ENCODE measurements at regions not wholly inside any gene's neighbourhood (a gene's known extent, or its start where the extent isn't known, plus 50 kb on each side); places are given as distances from the start of the nearest gene placed in this dataset.

GRCh38 chr2:147030966-147031720 lies 813.7 kb upstream of the ACVR2A start:
- H3K27ac ChIP-seq (ENCODE audit: low read depth, low read length) = no peak overlapping the region

GRCh38 chr2:147027436-147027835 lies 817.4 kb upstream of the ACVR2A start:
- Histone ChIP-seq H3K4me1 (ENCODE audit: control insufficient read depth, insufficient read depth, low read length) (no peaks in the 10 kb centered on the region; the same call in 1 of the 2 replicates), H3K27ac (ENCODE audit: low read depth, low read length) (no peak overlapping the region), H3K9ac (ENCODE audit: low read length) (no peak overlapping the region), H3K27me3 (ENCODE audit: control insufficient read depth, insufficient read depth, low read length) (no peaks in the 10 kb centered on the region), H3K36me3 (ENCODE audit: control insufficient read depth, insufficient read depth, low read length) (no peaks in the 10 kb centered on the region), H3K9me3 (ENCODE audit: control insufficient read depth, insufficient read depth, low read depth, low read length) (peaks cover 11% of the 10 kb centered on the region), H3K4me3 (ENCODE audit: low read depth, low read length) (no peak overlapping the region)

More at GRCh38 chr2:147030966-147031720, 813.7 kb upstream of the ACVR2A start:
- no peaks in the 10 kb centered on the region; the same call in 1 of the 2 replicates for H3K4me1 ChIP-seq (ENCODE audit: control insufficient read depth, insufficient read depth, low read length)
- H3K4me3 ChIP-seq (ENCODE audit: low read depth, low read length) = no peak overlapping the region
- H3K9ac ChIP-seq (ENCODE audit: low read length) = no peak overlapping the region
- H3K27me3 ChIP-seq (ENCODE audit: control insufficient read depth, insufficient read depth, low read length) = no peaks in the 10 kb centered on the region
- no peaks in the 10 kb centered on the region for H3K9me3 ChIP-seq (ENCODE audit: control insufficient read depth, insufficient read depth, low read depth, low read length)
- no peaks in the 10 kb centered on the region for H3K36me3 ChIP-seq (ENCODE audit: control insufficient read depth, insufficient read depth, low read length)

- Histone ChIP-seq H3K9ac (ENCODE audit: low read length) (no peak overlapping the region), H3K27me3 (ENCODE audit: control insufficient read depth, insufficient read depth, low read length) (no peaks in the 10 kb centered on the region), H3K36me3 (ENCODE audit: control insufficient read depth, insufficient read depth, low read length) (no peaks in the 10 kb centered on the region), H3K27ac (ENCODE audit: low read depth, low read length) (no peak overlapping the region), H3K4me3 (ENCODE audit: low read depth, low read length) (no peak overlapping the region), H3K9me3 (ENCODE audit: control insufficient read depth, insufficient read depth, low read depth, low read length) (peaks cover 14% of the 10 kb centered on the region), H3K4me1 (ENCODE audit: control insufficient read depth, insufficient read depth, low read length) (no peaks in the 10 kb centered on the region; the same call in 1 of the 2 replicates)
Observed at GRCh38 chr2:147026664-147027295, 818.0 kb upstream of the ACVR2A start.

GRCh38 chr2:147025646-147026585 lies 818.9 kb upstream of the ACVR2A start:
- Histone ChIP-seq H3K9ac (ENCODE audit: low read length) (no peak overlapping the region), H3K27ac (ENCODE audit: low read depth, low read length) (no peak overlapping the region), H3K9me3 (ENCODE audit: control insufficient read depth, insufficient read depth, low read depth, low read length) (peaks cover 14% of the 10 kb centered on the region), H3K4me1 (ENCODE audit: control insufficient read depth, insufficient read depth, low read length) (no peaks in the 10 kb centered on the region; the same call in 1 of the 2 replicates), H3K36me3 (ENCODE audit: control insufficient read depth, insufficient read depth, low read length) (no peaks in the 10 kb centered on the region), H3K27me3 (ENCODE audit: control insufficient read depth, insufficient read depth, low read length) (no peaks in the 10 kb centered on the region), H3K4me3 (ENCODE audit: low read depth, low read length) (no peak overlapping the region)

GRCh38 chr2:147019311-147019710 lies 825.5 kb upstream of the ACVR2A start:
- no peaks in the 10 kb centered on the region for H3K36me3 ChIP-seq (ENCODE audit: control insufficient read depth, insufficient read depth, low read length)
- no peak overlapping the region for H3K27ac ChIP-seq (ENCODE audit: low read depth, low read length)
- H3K9ac ChIP-seq (ENCODE audit: low read length) = no peak overlapping the region
- H3K27me3 ChIP-seq (ENCODE audit: control insufficient read depth, insufficient read depth, low read length) = no peaks in the 10 kb centered on the region
- no peaks in the 10 kb centered on the region; the same call in 1 of the 2 replicates for H3K4me1 ChIP-seq (ENCODE audit: control insufficient read depth, insufficient read depth, low read length)
- H3K4me3 ChIP-seq (ENCODE audit: low read depth, low read length) = no peak overlapping the region
- H3K9me3 ChIP-seq (ENCODE audit: control insufficient read depth, insufficient read depth, low read depth, low read length) = peaks cover 14% of the 10 kb centered on the region

GRCh38 chr2:147017951-147018645 lies 826.7 kb upstream of the ACVR2A start:
- Histone ChIP-seq H3K9ac (ENCODE audit: low read length) (no peak overlapping the region), H3K4me1 (ENCODE audit: control insufficient read depth, insufficient read depth, low read length) (no peaks in the 10 kb centered on the region; the same call in 1 of the 2 replicates), H3K9me3 (ENCODE audit: control insufficient read depth, insufficient read depth, low read depth, low read length) (peaks cover 9% of the 10 kb centered on the region), H3K27ac (ENCODE audit: low read depth, low read length) (no peak overlapping the region), H3K27me3 (ENCODE audit: control insufficient read depth, insufficient read depth, low read length) (no peaks in the 10 kb centered on the region), H3K36me3 (ENCODE audit: control insufficient read depth, insufficient read depth, low read length) (no peaks in the 10 kb centered on the region), H3K4me3 (ENCODE audit: low read depth, low read length) (no peak overlapping the region)

GRCh38 chr2:147016181-147016580 lies 828.6 kb upstream of the ACVR2A start:
- Histone ChIP-seq H3K9ac (ENCODE audit: low read length) (no peak overlapping the region), H3K9me3 (ENCODE audit: control insufficient read depth, insufficient read depth, low read depth, low read length) (no peaks in the 10 kb centered on the region), H3K36me3 (ENCODE audit: control insufficient read depth, insufficient read depth, low read length) (no peaks in the 10 kb centered on the region), H3K27me3 (ENCODE audit: control insufficient read depth, insufficient read depth, low read length) (no peaks in the 10 kb centered on the region), H3K4me1 (ENCODE audit: control insufficient read depth, insufficient read depth, low read length) (no peaks in the 10 kb centered on the region; the same call in 1 of the 2 replicates), H3K27ac (ENCODE audit: low read depth, low read length) (no peak overlapping the region), H3K4me3 (ENCODE audit: low read depth, low read length) (no peak overlapping the region)

GRCh38 chr2:147015591-147015990 lies 829.2 kb upstream of the ACVR2A start:
- no peak overlapping the region for H3K27ac ChIP-seq (ENCODE audit: low read depth, low read length)
- no peaks in the 10 kb centered on the region for H3K9me3 ChIP-seq (ENCODE audit: control insufficient read depth, insufficient read depth, low read depth, low read length)
- H3K27me3 ChIP-seq (ENCODE audit: control insufficient read depth, insufficient read depth, low read length) = no peaks in the 10 kb centered on the region
- H3K36me3 ChIP-seq (ENCODE audit: control insufficient read depth, insufficient read depth, low read length) = no peaks in the 10 kb centered on the region
- no peak overlapping the region for H3K9ac ChIP-seq (ENCODE audit: low read length)
- H3K4me1 ChIP-seq (ENCODE audit: control insufficient read depth, insufficient read depth, low read length) = no peaks in the 10 kb centered on the region; the same call in 1 of the 2 replicates
- H3K4me3 ChIP-seq (ENCODE audit: low read depth, low read length) = no peak overlapping the region

- Histone ChIP-seq H3K4me3 (ENCODE audit: low read depth, low read length) (no peak overlapping the region), H3K4me1 (ENCODE audit: control insufficient read depth, insufficient read depth, low read length) (no peaks in the 10 kb centered on the region), H3K36me3 (ENCODE audit: control insufficient read depth, insufficient read depth, low read length) (no peaks in the 10 kb centered on the region), H3K9me3 (ENCODE audit: control insufficient read depth, insufficient read depth, low read depth, low read length) (no peaks in the 10 kb centered on the region), H3K9ac (ENCODE audit: low read length) (no peak overlapping the region), H3K27ac (ENCODE audit: low read depth, low read length) (no peak overlapping the region), H3K27me3 (ENCODE audit: control insufficient read depth, insufficient read depth, low read length) (no peaks in the 10 kb centered on the region)
Observed at GRCh38 chr2:147013696-147014392, 831.0 kb upstream of the ACVR2A start.

- no peaks in the 10 kb centered on the region for H3K4me1 ChIP-seq (ENCODE audit: control insufficient read depth, insufficient read depth, low read length)
- H3K9me3 ChIP-seq (ENCODE audit: control insufficient read depth, insufficient read depth, low read depth, low read length) = no peaks in the 10 kb centered on the region
- H3K9ac ChIP-seq (ENCODE audit: low read length) = no peak overlapping the region
- no peaks in the 10 kb centered on the region for H3K27me3 ChIP-seq (ENCODE audit: control insufficient read depth, insufficient read depth, low read length)
- H3K36me3 ChIP-seq (ENCODE audit: control insufficient read depth, insufficient read depth, low read length) = no peaks in the 10 kb centered on the region
- H3K27ac ChIP-seq (ENCODE audit: low read depth, low read length) = no peak overlapping the region
- H3K4me3 ChIP-seq (ENCODE audit: low read depth, low read length) = no peak overlapping the region
Observed at GRCh38 chr2:147008481-147008880, 836.3 kb upstream of the ACVR2A start.

Data from HUES6 (cell line).